HEK293T (cell line): ENCODE measurements at regions not wholly inside any gene's neighbourhood (a gene's known extent, or its start where the extent isn't known, plus 50 kb on each side); places are given as distances from the start of the nearest gene placed in this dataset.
"Not testable (repeated sequence)": the region's sequence is repeated elsewhere in the genome, so short reads cannot be mapped to it uniquely, and the experiment has no call there.

Experiments used
- CTCF ChIA-PET: fragments of 350-600 bp; formaldehyde crosslinking; extraction: SDS; loops from one replicate; lab custom pipeline; 2021; ENCODE audit warnings: antibody characterized with exemption, inconsistent platforms; lab: Yijun Ruan, JAX
- POLR2A ChIA-PET: fragments of 350-600 bp; formaldehyde crosslinking; extraction: SDS; loops from one replicate; lab custom pipeline; 2020; ENCODE audit warnings: antibody characterized with exemption, inconsistent platforms; lab: Yijun Ruan, JAX
- DNase-seq: peaks from one replicate; pipeline ENCODE4 v3.0.0; 2012; ENCODE audit warnings: mixed read lengths; ENCODE audit errors: extremely low spot score
- ARNT ChIP-seq: fragments of 450-650 bp; IDR thresholded peaks from 2 replicates; pipeline ENCODE4 v1.6.1; 2017; ENCODE audit warnings: mild to moderate bottlenecking
- BHLHE40 ChIP-seq: fragments of 450-650 bp; IDR thresholded peaks from 2 replicates; pipeline ENCODE4 v1.6.1; 2016; ENCODE audit warnings: mild to moderate bottlenecking, moderate library complexity, borderline replicate concordance
- CTBP1 ChIP-seq: fragments of 450-650 bp; IDR thresholded peaks from 2 replicates; pipeline ENCODE4 v1.6.1; 2016; ENCODE audit warnings: borderline replicate concordance
- ELF4 ChIP-seq: fragments of 450-650 bp; IDR thresholded peaks from 2 replicates; pipeline ENCODE4 v1.6.1; 2017; ENCODE audit warnings: antibody characterized with exemption
- FOXA1 ChIP-seq: fragments of 450-650 bp; IDR thresholded peaks from 2 replicates; pipeline ENCODE4 v1.6.1; 2016; ENCODE audit warnings: mild to moderate bottlenecking
- FOXK2 ChIP-seq: fragments of 450-650 bp; IDR thresholded peaks from 2 replicates; pipeline ENCODE4 v1.6.1; 2016; ENCODE audit warnings: mild to moderate bottlenecking
- FOXM1 ChIP-seq: fragments of 450-650 bp; IDR thresholded peaks from 2 replicates; pipeline ENCODE4 v1.6.1; 2017; ENCODE audit warnings: mild to moderate bottlenecking, borderline replicate concordance
- HDGF ChIP-seq: fragments of 450-650 bp; IDR thresholded peaks from 2 replicates; pipeline ENCODE4 v1.6.1; 2017; ENCODE audit warnings: antibody characterized with exemption, borderline replicate concordance
- L3MBTL2 ChIP-seq: fragments of 450-650 bp; conservative IDR thresholded peaks from 2 replicates; pipeline ENCODE4 v1.6.1; 2016; ENCODE audit warnings: mild to moderate bottlenecking
- LEF1 ChIP-seq: fragments of 450-650 bp; IDR thresholded peaks from 2 replicates; pipeline ENCODE4 v1.6.1; 2017; ENCODE audit warnings: mild to moderate bottlenecking, borderline replicate concordance
- NFRKB ChIP-seq: fragments of 450-650 bp; IDR thresholded peaks from 2 replicates; pipeline ENCODE4 v1.6.1; 2016; ENCODE audit warnings: mild to moderate bottlenecking, moderate library complexity
- PKNOX1 ChIP-seq: fragments of 450-650 bp; IDR thresholded peaks from 2 replicates; pipeline ENCODE4 v1.6.1; 2016
- SP1 ChIP-seq: fragments of 450-650 bp; IDR thresholded peaks from 2 replicates; pipeline ENCODE4 v1.6.1; 2017
- SUZ12 ChIP-seq: fragments of 450-650 bp; IDR thresholded peaks from 2 replicates; pipeline ENCODE4 v1.6.1; 2016; ENCODE audit warnings: mild to moderate bottlenecking
- TARDBP ChIP-seq: fragments of 450-650 bp; IDR thresholded peaks from 2 replicates; pipeline ENCODE4 v1.6.1; 2016
- ZNF384 ChIP-seq: fragments of 450-650 bp; IDR thresholded peaks from 2 replicates; pipeline ENCODE4 v1.6.1; 2016

DNA sequence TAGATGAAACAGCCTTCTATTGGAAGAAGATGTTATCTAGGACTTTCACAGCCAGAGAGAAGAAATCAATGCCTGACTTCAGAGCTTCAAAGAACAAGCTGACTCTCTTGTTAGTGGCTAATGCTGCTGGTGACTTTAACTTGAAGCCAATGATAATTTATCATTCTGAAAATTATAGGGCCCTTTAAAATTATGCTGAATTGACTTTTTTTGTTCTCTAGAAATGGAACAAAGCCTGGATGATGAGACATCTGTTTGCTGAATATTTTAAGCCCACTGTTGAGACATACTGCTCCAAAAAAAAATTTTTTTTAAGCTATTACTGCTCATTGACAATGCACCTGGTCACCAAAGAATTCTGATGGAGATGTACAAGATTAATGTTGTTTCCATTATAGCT is 189.2 kb downstream of the MBL2 start:
- POLR2A ChIA-PET, result no interaction called here
- no peak for TF ChIP-seq FOXA1
- TF ChIP-seq SP1, result no peak
- TF ChIP-seq ZNF384, result no peak
- no peak for TF ChIP-seq BHLHE40
- TF ChIP-seq LEF1, result no peak
- TF ChIP-seq SUZ12, result no peak
- TF ChIP-seq CTBP1, result no peak
- TF ChIP-seq TARDBP, result no peak
- no peak for TF ChIP-seq FOXK2
- no peak for TF ChIP-seq PKNOX1
- no peak for TF ChIP-seq HDGF
- no peak for TF ChIP-seq ELF4
- no peak for TF ChIP-seq ARNT
- TF ChIP-seq FOXM1, result no peak
- TF ChIP-seq NFRKB, result no peak
- CTCF ChIA-PET, result interaction anchor here (0.7 kb wide), 1 partner anchor 41 kb away, joined by 3 read pairs; no protein-coding TSS in a partner anchor
- no peak for DNase-seq

DNA sequence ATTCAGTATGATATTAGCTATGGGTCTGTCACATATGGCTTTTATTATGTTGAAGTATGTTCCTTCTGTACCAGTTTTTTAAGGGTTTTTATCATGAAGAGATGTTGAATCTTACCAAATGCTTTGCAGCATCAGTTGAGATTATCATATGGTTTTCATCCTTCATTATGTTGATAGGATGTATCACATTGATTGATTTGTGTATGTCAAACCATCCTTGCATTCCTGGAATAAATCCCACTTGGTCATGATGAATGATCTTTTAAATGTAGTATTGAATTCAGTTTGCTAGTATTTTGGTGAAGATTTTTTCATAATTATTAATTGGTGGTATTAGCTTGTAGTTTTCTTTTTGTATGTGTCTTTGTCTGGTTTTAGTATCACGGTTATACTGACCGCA is 185.9 kb downstream of the MBL2 start:
- TF ChIP-seq ELF4, result no peak
- TF ChIP-seq SP1, result no peak
- DNase-seq, result no peak
- POLR2A ChIA-PET, result no interaction called here
- CTCF ChIA-PET, result no interaction called here

- DNase-seq, result no peak
- TF ChIP-seq L3MBTL2 (no peak), CTBP1 (no peak), LEF1 (no peak), BHLHE40 (no peak), ARNT (no peak), HDGF (no peak), NFRKB (no peak), ELF4 (no peak), SP1 (no peak), PKNOX1 (no peak), SUZ12 (no peak), TARDBP (no peak), FOXM1 (no peak), FOXK2 (no peak), FOXA1 (no peak), ZNF384 (no peak)
- CTCF ChIA-PET, result no interaction called here
- POLR2A ChIA-PET, result no interaction called here
Observed at GRCh38 chr10:52597189-52597863, 175.3 kb downstream of the MBL2 start.

GRCh38 chr10:52598936-52599335 is 173.6 kb downstream of the MBL2 start:
- POLR2A ChIA-PET, result no interaction called here
- CTCF ChIA-PET, result interaction anchor here (1.1 kb wide), 1 partner anchor 293 kb away, joined by 3 read pairs; no protein-coding TSS in a partner anchor
- no peak for TF ChIP-seq SUZ12
- TF ChIP-seq NFRKB, result no peak
- TF ChIP-seq ARNT, result no peak

DNA sequence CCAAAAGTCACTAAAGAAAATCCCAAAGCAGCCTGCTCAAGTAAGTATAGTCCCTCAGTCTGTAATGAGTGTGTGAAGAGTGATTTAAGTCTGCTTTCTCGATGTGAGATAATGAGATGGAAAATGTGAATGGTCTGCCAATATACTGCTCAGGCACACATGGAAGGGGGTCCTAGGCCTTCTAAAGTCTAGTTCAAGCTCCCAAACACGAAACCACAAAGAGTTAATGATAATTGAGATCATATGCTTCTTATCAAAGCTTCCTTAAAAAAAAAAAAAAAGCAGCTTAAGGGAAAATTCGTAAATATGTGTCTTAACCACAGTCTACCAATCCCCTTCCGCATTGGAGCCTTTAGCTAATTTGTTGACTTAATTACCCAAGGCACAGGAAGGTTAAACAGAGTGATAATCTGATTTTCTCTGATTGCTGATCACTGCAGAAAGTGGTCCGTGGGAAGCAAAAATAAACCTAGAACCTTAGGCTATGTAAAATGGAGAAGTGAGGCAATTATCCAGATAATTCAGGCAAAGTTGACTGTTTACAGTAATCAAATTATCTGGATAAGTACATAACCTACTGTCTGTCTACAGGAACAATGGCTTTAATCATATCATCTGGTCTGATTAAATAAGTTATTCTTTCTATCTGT is 172.9 kb downstream of the MBL2 start:
- TF ChIP-seq ZNF384, result no peak
- TF ChIP-seq SP1, result no peak
- no peak for TF ChIP-seq LEF1
- TF ChIP-seq CTBP1, result no peak
- TF ChIP-seq TARDBP, result no peak
- no peak for TF ChIP-seq SUZ12
- no peak for TF ChIP-seq ELF4
- TF ChIP-seq BHLHE40, result no peak
- no peak for TF ChIP-seq PKNOX1
- TF ChIP-seq L3MBTL2, result no peak
- no peak for TF ChIP-seq ARNT
- no peak for TF ChIP-seq NFRKB
- TF ChIP-seq HDGF, result no peak
- no peak for TF ChIP-seq FOXK2
- no peak for DNase-seq
- ChIA-PET CTCF (interaction anchor here (0.6 to 1.1 kb wide), 2 partner anchors 294 to 1059 kb away, joined by 3 read pairs; no protein-coding TSS in a partner anchor), POLR2A (no interaction called here)

More at GRCh38 chr10:52598936-52599335, 173.6 kb downstream of the MBL2 start:
- no peak for DNase-seq

DNA sequence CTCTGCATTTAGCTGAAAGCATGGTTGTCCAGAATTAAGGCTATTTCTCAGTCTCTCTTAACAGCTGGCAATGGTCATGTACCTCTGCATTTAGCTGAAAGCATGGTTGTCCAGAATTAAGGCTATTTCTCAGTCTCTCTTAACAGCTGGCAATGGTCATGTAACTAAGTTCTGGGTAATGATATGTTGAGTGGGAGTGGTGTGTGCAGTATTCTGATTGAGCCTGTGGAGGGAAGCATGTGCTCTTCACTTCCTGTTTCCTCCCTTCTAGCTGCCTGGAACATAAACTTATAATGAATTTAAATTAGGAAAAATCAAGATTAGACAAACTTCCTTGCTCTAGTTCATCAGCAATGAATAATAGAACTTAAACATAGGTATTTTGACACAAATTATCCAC is 168.5 kb downstream of the MBL2 start:
- TF ChIP-seq L3MBTL2, result peak; percentile 35; the same call in 1 of the 2 replicates
- POLR2A ChIA-PET, DNase-seq, CTCF ChIA-PET: not testable (repeated sequence)
